NCI-H128 (cell line): ENCODE measurements at regions not wholly inside any gene's neighbourhood (a gene's known extent, or its start where the extent isn't known, plus 50 kb on each side); places are given as distances from the start of the nearest gene placed in this dataset.

ENCODE experiments used
- DNase-seq: peaks from one replicate; lab custom pipeline; 2025; ENCODE audit not compliant: unreplicated experiment; lab: John Stamatoyannopoulos, UW

GRCh38 chr13:39159846-39160370 lies 121.7 kb downstream of the NHLRC3 start:
- DNase-seq, result no peak

- no peak for DNase-seq
These were observed 128.8 kb downstream of the NHLRC3 start for GRCh38 chr13:39167018-39167417.

DNA sequence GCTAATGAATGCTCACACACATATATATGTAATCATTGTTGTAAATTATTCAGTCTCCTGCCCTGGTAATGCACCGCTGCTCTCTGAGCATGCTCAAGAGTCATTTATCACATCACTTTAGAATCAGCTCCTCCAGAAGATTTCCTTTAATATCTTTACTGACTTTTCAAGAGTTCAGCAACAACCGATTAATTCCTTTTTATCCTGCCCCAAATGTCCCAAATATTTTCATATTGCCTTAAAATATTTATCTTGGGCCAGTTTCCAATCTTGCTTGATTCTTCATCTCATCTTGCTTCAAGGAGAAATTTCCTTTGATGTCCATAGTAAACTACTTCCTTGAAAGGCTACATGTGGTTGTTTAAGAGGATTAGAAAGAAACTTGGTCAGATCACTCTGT lies 132.5 kb downstream of the NHLRC3 start:
- no peak for DNase-seq

GRCh38 chr13:39185326-39185725 lies 147.1 kb downstream of the NHLRC3 start:
- no peak for DNase-seq

DNA sequence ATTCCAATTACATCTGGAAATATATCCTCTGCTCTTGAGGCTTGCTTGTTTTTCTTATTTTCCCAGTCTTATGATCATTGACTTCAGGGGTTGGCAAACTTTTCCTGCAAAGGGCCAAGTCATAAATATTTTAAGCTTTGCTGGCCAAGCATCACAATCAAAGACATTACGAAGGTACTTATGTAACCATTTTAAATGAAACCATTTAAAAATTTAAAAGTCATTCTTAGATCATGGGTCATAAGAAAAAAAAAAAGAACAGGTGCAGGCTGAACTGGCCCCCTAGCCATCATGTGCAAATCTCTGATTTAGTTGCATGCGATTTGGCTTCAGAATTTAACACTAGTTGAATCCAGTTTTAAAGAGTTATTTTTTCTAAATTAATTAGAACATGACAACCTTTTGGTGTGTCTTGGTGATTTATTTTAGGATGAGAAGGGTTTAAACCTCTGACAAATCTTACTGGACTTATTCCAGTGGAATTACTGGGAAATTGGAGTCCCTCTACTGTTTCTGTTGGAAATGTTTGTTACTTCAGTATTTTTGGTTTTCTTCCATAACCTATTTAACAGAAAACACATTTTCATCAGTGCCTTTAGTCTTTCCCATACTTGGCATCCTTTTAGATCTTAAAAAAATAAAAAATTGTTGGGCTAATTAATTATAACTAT lies 148.1 kb downstream of the NHLRC3 start:
- no peak for DNase-seq

- DNase-seq, result no peak
These were observed 151.5 kb downstream of the NHLRC3 start for GRCh38 chr13:39189778-39190177.

DNA sequence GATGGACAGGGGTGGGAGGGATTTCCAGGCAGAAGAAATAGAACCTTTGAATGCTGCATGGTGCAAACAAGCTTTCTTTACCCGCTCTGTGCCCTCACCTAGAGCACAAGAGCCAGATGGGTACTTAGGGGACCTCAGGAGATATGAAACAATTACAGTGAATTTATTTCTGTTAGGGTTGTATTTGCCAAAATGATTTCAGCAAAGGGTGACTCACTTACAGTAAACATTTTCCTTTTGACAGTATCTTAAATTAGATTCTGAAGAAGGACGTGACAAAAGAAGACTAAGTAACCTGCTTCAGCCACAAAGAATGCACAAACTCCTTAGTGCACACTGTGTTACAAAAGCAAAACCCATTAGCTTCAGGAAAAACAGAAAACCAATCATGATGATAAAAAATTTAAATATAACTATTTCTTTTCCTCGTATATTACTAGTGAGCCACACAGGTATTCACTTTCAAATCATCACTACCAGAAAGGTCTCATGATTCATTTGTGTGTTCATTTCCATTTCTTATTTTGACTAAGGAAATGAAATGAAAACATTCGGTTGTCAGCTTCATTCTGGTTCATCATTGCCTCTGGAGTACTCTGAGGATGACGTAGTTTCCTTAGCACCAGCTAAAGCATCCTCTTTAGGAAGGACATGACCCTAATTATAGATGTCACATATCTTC lies 158.8 kb downstream of the NHLRC3 start:
- DNase-seq, result peak; percentile 24

GRCh38 chr13:39197647-39198007 lies 159.4 kb downstream of the NHLRC3 start:
- no peak for DNase-seq

DNA sequence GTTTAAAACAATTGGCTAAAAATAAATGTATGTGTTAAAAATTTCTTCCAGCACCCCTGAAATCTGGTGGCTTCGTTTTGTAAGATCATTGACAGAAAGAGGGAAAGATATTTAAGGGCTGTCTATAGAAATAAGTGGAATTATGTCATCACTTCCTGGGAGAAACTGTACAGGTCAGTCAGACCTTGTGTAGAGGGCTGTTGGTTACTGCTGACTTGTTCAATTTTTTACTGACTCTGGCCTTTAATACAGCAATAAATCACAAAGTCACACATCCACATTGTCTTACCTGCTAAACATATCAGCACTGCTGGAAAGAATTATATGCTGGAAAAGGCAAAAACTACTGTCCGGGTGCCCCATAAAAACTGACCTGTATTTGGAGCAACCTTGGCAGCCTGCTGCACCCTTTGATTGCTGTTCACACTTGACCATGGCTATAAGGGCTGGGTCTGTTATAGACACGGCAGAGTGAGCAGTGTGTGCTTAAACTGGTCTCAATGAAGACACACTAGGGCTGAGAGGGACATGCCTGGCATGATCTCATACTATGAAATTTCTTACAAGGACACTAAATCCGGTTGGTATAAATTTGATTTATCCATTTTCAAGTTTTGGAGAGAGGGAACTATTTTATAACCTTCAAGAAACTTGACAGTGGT lies 162.1 kb downstream of the NHLRC3 start:
- DNase-seq, result no peak

GRCh38 chr13:39201180-39201579 lies 162.9 kb downstream of the NHLRC3 start:
- DNase-seq, result no peak

DNA sequence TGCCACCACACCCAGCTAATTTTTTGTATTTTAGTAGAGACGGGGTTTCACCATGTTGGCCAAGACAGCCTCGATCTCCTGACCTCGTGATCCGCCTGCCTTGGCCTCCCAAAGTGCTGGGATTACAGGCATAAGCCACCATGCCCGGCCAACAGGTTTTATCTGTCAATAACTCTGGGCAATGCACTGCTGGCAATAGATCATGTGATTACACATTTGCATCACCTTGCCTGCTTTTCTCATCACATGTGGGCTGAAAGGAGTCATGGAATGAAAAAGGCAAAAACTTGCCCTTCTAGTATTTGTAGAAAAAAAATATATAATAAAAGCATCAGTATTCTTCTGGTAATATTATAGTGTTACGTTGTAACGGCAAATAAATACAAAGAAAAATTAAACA lies 164.5 kb downstream of the NHLRC3 start:
- no peak for DNase-seq

DNA sequence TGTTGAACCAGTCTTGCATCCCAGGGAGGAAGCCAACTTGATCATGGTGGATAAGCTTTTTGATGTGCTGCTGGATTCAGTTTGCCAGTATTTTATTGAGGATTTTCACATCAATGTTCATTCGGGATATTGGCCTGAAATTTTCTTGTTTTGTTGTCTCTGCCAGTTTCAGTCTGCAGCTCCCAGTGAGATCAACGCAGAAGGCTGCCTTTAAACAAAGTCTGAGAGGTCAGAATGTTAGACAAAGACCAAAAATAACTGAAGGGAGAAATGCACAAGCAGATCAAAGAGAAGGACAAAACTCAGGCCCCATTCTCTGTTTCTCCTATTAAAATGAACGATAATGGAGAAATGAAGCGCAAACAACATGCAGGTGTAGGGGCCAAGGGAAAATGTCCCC lies 170.4 kb downstream of the NHLRC3 start:
- DNase-seq, result no peak

DNA sequence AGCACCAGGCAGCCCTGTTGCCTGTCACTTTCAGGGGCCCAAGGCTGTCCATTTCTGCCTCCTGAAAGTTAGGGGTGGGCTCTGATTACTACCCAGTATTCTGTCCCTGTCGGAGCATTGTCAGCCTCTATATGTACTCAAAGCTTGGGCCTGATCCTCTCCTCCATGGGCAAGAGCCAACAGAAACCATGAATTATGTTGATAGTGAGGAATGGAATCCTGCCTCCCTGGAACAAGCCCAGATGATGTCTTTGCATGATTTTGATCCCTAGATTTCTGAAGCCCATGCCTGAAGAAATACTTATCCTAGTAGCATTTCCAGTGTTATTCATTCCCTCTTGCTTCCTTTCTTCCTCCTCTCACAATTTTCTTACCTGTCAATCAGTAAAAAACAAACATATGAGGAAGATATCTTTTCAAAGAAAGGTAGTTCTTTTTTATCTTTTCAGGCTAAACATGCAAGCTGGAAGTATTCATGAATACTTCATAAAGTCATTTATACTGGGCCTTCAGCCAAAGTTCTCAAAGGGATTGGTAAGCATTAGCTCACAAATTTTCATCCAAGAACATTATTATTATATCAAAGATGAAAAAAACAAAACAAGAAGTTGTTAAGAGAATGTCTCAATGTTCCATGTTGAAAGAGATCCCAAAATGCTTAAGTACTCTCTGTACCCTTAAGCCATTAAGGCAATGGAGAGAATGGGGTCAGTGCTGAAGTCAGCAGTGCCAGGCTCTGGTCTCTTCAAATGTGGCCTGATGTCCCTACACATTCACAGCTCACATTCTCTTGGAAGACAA lies 171.7 kb downstream of the NHLRC3 start:
- DNase-seq, result no peak

DNA sequence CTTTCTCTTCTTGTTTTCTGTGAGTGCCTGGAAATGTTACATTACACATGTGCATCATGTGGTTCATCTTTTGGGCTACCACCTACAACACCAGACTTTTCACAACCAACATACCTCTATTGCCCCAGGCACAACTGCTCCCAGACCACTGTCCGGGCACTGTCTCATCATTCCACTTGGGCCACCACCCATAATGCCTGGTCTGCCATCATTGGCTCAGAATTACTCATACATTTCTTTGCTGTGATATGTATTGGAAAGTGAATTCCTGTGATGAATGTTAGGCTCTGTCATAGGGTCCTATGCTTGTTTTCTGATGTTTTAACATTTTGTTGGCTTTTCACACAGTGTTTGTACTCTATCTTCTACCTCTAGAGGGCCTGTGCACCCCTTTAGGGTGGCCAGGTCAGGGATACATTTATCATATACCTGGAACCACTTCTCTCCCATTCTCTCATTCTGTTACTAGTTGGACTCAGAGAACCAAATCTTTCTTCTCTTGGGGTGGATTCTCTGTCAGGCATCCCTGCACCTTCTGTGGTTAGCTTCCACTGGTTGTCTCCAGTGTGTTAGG lies 172.8 kb downstream of the NHLRC3 start:
- DNase-seq, result no peak

DNA sequence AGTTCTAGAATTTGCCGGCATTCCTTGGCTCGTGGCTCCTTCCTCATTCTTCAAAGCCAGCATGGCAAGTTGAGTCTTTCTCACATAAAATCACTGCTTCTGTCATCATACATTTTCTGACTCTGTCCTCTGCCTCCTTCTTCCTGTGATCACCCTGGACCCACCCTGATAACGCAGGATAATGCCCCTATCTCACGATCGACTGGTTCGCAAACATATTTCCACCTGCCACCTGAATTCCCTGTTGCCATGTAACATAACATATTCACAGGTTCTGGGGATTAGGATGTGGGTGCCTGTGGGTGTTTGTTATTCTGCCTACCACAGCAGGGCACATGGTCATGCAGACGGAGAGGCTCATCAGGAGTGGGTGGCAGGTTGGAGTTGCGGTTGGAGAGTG lies 177.7 kb downstream of the NHLRC3 start:
- no peak for DNase-seq

- DNase-seq, result no peak
These were observed 179.2 kb downstream of the NHLRC3 start for GRCh38 chr13:39217471-39217870.

- DNase-seq, result no peak
These were observed 186.5 kb downstream of the NHLRC3 start for GRCh38 chr13:39224671-39225240.

- DNase-seq, result no peak
These were observed 187.6 kb downstream of the NHLRC3 start for GRCh38 chr13:39225860-39226259.

DNA sequence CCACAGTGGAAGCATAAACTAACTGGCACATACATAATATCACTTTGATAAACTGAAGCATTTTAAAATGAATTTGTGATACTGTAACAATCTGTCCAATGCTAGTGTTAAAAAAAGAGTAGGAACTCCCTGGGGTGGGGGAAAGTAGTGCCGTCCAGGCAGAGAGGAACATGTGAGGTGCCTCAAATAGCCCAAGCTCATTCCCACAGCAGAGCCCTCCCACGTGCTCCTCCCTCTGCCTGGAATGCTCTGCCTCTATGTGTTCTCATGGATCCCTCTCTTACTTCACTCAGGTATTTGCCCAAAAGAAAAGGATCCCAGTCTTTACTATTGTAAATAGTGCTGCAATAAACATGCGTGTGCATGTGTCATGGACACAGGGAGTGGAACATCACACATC lies 188.1 kb downstream of the NHLRC3 start:
- no peak for DNase-seq

DNA sequence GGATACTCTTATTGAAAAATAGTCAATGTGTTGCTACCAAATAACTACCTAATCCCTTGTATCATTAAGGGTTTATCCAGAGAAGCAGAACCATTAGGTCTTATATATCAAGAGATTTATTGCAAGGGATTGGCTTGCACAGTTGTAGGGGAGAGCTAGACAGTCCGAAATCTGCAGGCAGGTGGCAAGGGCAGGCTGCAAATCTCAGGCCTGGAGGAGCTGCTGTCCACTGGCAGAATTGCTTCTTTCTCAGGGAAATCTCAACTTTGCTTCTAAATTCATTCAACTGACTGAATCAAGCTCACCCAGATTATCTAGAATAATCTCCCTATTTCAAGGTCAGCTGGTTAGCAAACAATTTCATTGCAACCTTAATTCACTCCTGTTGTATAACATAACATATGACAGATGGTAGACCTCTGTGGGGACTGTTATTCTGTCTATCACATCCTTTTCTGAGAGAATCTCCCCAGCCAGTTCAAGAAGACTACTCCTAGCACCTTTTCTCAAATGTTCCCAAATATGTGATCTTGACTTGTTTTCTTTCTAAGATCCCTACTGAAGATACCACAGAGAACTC lies 194.2 kb downstream of the NHLRC3 start:
- DNase-seq, result no peak
